ENCODE measurements at regions not wholly inside any gene's neighbourhood (a gene's known extent, or its start where the extent isn't known, plus 50 kb on each side); places are given as distances from the start of the nearest gene placed in this dataset.

DNA sequence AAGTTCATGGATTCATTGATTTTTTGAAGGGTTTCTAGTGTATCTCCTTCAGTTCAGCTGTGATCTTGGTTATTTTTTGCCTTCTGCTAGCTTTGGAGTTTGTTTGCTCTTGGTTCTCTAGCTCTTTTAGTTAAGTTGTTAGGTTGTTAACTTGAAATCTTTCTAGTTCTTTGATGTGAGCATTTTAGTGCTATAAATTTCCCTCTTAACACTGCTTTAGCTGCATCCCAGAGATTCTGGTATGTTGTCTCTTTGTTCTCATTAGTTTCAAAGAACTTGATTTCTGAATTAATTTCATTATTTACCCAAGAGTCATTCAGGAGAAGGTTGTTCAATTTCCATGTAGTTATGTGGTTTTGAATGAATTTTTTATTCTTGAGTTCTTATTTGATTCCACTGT lies 210.6 kb downstream of the IRS1 start:
- no peaks in the 10 kb centered on the region for H3K9me3 Mint-ChIP-seq
- no peak for DNase-seq
- H3K27ac Mint-ChIP-seq, result no peak overlapping the region
- peaks cover 5% of the 10 kb centered on the region for H3K27me3 Mint-ChIP-seq
- H3K4me1 Mint-ChIP-seq, result no peaks in the 10 kb centered on the region
- H3K36me3 Mint-ChIP-seq, result no peaks in the 10 kb centered on the region
- CTCF ChIA-PET, result no interaction called here
- no peak overlapping the region for H3K4me3 Mint-ChIP-seq

- Mint-ChIP-seq H3K27me3 (peaks cover 5% of the 10 kb centered on the region), H3K36me3 (no peaks in the 10 kb centered on the region)
- CTCF ChIA-PET, result no interaction called here
Observed at GRCh38 chr2:226585130-226585561, 214.5 kb downstream of the IRS1 start.

GRCh38 chr2:226584518-226585055 lies 215.0 kb downstream of the IRS1 start:
- no peak for DNase-seq
- Mint-ChIP-seq H3K27me3 (peaks cover 5% of the 10 kb centered on the region), H3K4me3 (no peak overlapping the region), H3K36me3 (no peaks in the 10 kb centered on the region), H3K4me1 (no peaks in the 10 kb centered on the region), H3K9me3 (no peaks in the 10 kb centered on the region), H3K27ac (no peak overlapping the region)
- CTCF ChIA-PET, result no interaction called here

More at GRCh38 chr2:226585130-226585561, 214.5 kb downstream of the IRS1 start:
- no peak overlapping the region for H3K27ac Mint-ChIP-seq
- no peak for DNase-seq
- no peak overlapping the region for H3K4me3 Mint-ChIP-seq
- no peaks in the 10 kb centered on the region for H3K4me1 Mint-ChIP-seq
- no peaks in the 10 kb centered on the region for H3K9me3 Mint-ChIP-seq

GRCh38 chr2:226583715-226584114 lies 215.9 kb downstream of the IRS1 start:
- Mint-ChIP-seq H3K9me3 (no peaks in the 10 kb centered on the region), H3K4me3 (no peak overlapping the region), H3K4me1 (no peaks in the 10 kb centered on the region), H3K27me3 (peaks cover 5% of the 10 kb centered on the region), H3K36me3 (no peaks in the 10 kb centered on the region), H3K27ac (no peak overlapping the region)
- CTCF ChIA-PET, result no interaction called here
- no peak for DNase-seq

DNA sequence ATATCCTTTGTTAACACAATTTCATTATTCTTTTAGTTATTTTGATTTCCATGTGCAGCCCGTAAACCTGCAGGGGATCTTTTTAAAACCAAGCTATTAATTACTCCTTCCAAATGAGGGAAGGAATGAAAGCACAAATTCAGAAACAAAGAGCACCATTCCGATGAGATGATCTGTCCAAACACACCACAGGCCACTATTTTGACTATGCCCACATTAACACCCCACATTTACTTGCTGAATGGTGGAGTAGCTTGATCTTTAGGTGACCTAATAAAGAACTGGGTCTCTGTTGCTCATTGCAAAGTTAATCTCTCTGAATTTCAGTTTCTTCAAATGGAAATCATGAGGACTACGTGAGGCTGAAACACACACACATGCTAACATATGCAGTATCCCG lies 218.0 kb downstream of the IRS1 start:
- CTCF ChIA-PET, result no interaction called here
- H3K9me3 Mint-ChIP-seq, result no peaks in the 10 kb centered on the region
- DNase-seq, result no peak
- no peaks in the 10 kb centered on the region for H3K36me3 Mint-ChIP-seq
- H3K27ac Mint-ChIP-seq, result no peak overlapping the region
- H3K4me1 Mint-ChIP-seq, result no peaks in the 10 kb centered on the region
- peaks cover 5% of the 10 kb centered on the region for H3K27me3 Mint-ChIP-seq
- H3K4me3 Mint-ChIP-seq, result no peak overlapping the region

GRCh38 chr2:226581004-226581403 lies 218.6 kb downstream of the IRS1 start:
- DNase-seq, result no peak
- no peaks in the 10 kb centered on the region for H3K36me3 Mint-ChIP-seq
- no peak overlapping the region for H3K27ac Mint-ChIP-seq
- CTCF ChIA-PET, result no interaction called here
- peaks cover 5% of the 10 kb centered on the region for H3K27me3 Mint-ChIP-seq
- no peaks in the 10 kb centered on the region for H3K9me3 Mint-ChIP-seq
- H3K4me1 Mint-ChIP-seq, result no peaks in the 10 kb centered on the region
- no peak overlapping the region for H3K4me3 Mint-ChIP-seq

- Mint-ChIP-seq H3K4me3 (no peak overlapping the region), H3K36me3 (no peaks in the 10 kb centered on the region), H3K9me3 (no peaks in the 10 kb centered on the region), H3K4me1 (no peaks in the 10 kb centered on the region), H3K27me3 (peaks cover 5% of the 10 kb centered on the region), H3K27ac (no peak overlapping the region)
- CTCF ChIA-PET, result no interaction called here
- DNase-seq, result no peak
Observed at GRCh38 chr2:226580403-226580802, 219.2 kb downstream of the IRS1 start.

GRCh38 chr2:226579519-226579918 lies 220.1 kb downstream of the IRS1 start:
- Mint-ChIP-seq H3K27me3 (peaks cover 5% of the 10 kb centered on the region), H3K4me1 (no peaks in the 10 kb centered on the region), H3K36me3 (no peaks in the 10 kb centered on the region), H3K4me3 (no peak overlapping the region), H3K9me3 (no peaks in the 10 kb centered on the region), H3K27ac (no peak overlapping the region)
- DNase-seq, result no peak
- CTCF ChIA-PET, result no interaction called here

- Mint-ChIP-seq H3K9me3 (no peaks in the 10 kb centered on the region), H3K27me3 (peaks cover 5% of the 10 kb centered on the region), H3K27ac (no peak overlapping the region), H3K36me3 (no peaks in the 10 kb centered on the region), H3K4me3 (no peak overlapping the region), H3K4me1 (no peaks in the 10 kb centered on the region)
- CTCF ChIA-PET, result no interaction called here
- no peak for DNase-seq
Observed at GRCh38 chr2:226578879-226579278, 220.7 kb downstream of the IRS1 start.

GRCh38 chr2:226578373-226578772 lies 221.2 kb downstream of the IRS1 start:
- no peak for DNase-seq
- Mint-ChIP-seq H3K27ac (no peak overlapping the region), H3K4me3 (no peak overlapping the region), H3K36me3 (no peaks in the 10 kb centered on the region), H3K9me3 (no peaks in the 10 kb centered on the region), H3K4me1 (no peaks in the 10 kb centered on the region), H3K27me3 (peaks cover 5% of the 10 kb centered on the region)
- CTCF ChIA-PET, result no interaction called here

GRCh38 chr2:226575928-226576327 lies 223.7 kb downstream of the IRS1 start:
- H3K4me1 Mint-ChIP-seq, result no peaks in the 10 kb centered on the region
- no peaks in the 10 kb centered on the region for H3K9me3 Mint-ChIP-seq
- no peak overlapping the region for H3K4me3 Mint-ChIP-seq
- no peaks in the 10 kb centered on the region for H3K36me3 Mint-ChIP-seq
- H3K27ac Mint-ChIP-seq, result no peak overlapping the region
- no peak for DNase-seq
- H3K27me3 Mint-ChIP-seq, result no peaks in the 10 kb centered on the region
- CTCF ChIA-PET, result no interaction called here

DNA sequence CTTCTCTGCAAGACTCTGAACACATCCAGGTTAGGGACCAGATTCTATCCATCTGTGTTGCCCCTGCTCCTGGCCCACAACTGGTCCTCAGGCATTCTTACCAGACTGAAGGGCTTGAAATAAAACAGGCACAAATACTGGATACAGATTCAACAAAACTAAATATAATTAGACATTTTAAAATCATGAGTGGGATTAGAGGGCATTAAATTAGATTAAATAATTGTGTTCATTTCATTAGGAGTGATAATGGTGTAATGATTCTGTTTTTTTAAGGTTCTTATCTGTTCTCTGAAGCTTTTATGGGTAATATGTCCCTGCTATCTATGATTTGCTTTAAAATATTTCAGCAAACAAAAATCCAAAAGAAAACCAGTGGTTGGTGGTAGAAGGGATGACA lies 226.5 kb downstream of the IRS1 start:
- Mint-ChIP-seq H3K36me3 (no peaks in the 10 kb centered on the region), H3K27me3 (no peaks in the 10 kb centered on the region), H3K4me3 (no peak overlapping the region), H3K9me3 (no peaks in the 10 kb centered on the region), H3K27ac (no peak overlapping the region), H3K4me1 (no peaks in the 10 kb centered on the region)
- CTCF ChIA-PET, result no interaction called here
- DNase-seq, result no peak

GRCh38 chr2:226564667-226565066 lies 235.0 kb downstream of the IRS1 start:
- H3K27ac Mint-ChIP-seq, result no peak overlapping the region
- H3K4me3 Mint-ChIP-seq, result no peak overlapping the region
- CTCF ChIA-PET, result no interaction called here
- H3K36me3 Mint-ChIP-seq, result no peaks in the 10 kb centered on the region
- no peak for DNase-seq
- no peaks in the 10 kb centered on the region for H3K9me3 Mint-ChIP-seq
- H3K27me3 Mint-ChIP-seq, result peaks cover 6% of the 10 kb centered on the region
- no peaks in the 10 kb centered on the region for H3K4me1 Mint-ChIP-seq

GRCh38 chr2:226561962-226562361 lies 237.7 kb downstream of the IRS1 start:
- Mint-ChIP-seq H3K4me3 (no peak overlapping the region), H3K27me3 (peaks cover 6% of the 10 kb centered on the region), H3K36me3 (no peaks in the 10 kb centered on the region), H3K27ac (no peak overlapping the region), H3K4me1 (no peaks in the 10 kb centered on the region), H3K9me3 (no peaks in the 10 kb centered on the region)
- CTCF ChIA-PET, result no interaction called here
- no peak for DNase-seq

DNA sequence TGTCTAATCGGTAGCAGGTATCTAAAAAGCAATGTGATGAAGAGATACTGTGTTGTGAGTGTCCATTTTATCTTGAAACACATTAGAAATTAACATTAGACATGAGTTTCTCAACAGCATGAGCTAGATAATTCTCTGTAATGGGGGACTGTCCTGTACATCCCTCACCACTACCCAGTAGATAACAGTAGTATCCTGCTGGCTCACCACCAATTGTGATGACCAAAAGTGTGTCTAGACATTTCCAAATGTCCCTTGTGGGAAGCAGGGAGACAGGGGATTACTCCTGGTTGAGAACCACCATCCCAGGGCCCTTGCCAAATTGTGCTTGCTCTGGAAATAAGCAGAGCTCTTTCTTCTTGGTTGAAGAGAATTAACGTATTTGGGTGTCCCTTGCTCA lies 239.3 kb downstream of the IRS1 start:
- no peaks in the 10 kb centered on the region for H3K4me1 Mint-ChIP-seq
- H3K4me3 Mint-ChIP-seq, result no peak overlapping the region
- CTCF ChIA-PET, result no interaction called here
- H3K36me3 Mint-ChIP-seq, result no peaks in the 10 kb centered on the region
- DNase-seq, result no peak
- H3K9me3 Mint-ChIP-seq, result no peaks in the 10 kb centered on the region
- no peak overlapping the region for H3K27ac Mint-ChIP-seq
- H3K27me3 Mint-ChIP-seq, result peaks cover 6% of the 10 kb centered on the region

DNA sequence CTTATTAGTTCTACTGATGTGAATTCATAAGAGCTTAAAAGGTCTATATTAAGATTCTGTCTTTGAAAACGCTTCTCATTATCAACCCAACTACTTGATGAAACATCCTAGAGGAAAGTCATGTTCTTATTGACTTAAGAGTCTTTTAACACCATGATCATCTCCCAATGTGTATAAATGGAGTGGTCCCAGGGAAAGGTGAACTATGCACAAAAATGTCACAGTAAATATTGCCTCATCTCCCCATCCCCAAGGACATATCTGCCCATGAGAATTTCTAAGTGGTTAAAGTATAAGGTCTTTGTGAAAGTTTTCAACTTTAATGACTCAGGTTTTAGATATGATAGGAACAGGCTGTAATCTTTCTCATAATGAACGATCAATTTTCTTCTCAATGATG lies 240.1 kb downstream of the IRS1 start:
- H3K4me1 Mint-ChIP-seq, result no peaks in the 10 kb centered on the region
- no peak overlapping the region for H3K27ac Mint-ChIP-seq
- DNase-seq, result no peak
- peaks cover 9% of the 10 kb centered on the region for H3K27me3 Mint-ChIP-seq
- CTCF ChIA-PET, result no interaction called here
- H3K36me3 Mint-ChIP-seq, result no peaks in the 10 kb centered on the region
- no peaks in the 10 kb centered on the region for H3K9me3 Mint-ChIP-seq
- H3K4me3 Mint-ChIP-seq, result no peak overlapping the region

Data from activated naive CD4-positive, alpha-beta T cell treated with anti-CD3 and anti-CD28 coated beads, Interleukin-2, amount 10 ng/mL, durations not matched to agents 7 days and 5 days (primary cell).